K562 (cell line): ENCODE measurements at regions not wholly inside any gene's neighbourhood (a gene's known extent, or its start where the extent isn't known, plus 50 kb on each side); places are given as distances from the start of the nearest gene placed in this dataset.

Source experiments
- ATAC-seq: fragments of 200-7000 bp; cut with Tn5 transposase; 3 replicates; pipeline ENCODE4 v1.9.1; 2020; ENCODE audit warnings: moderate library complexity
- BruUV-seq: library from RNA; stranded (reverse); fragments of 400-500 nt; replicated peaks from 2 replicates; lab custom pipeline; 2021; lab: Mats Ljungman, UMichigan
- CTCF ChIA-PET: fragments of 300-600 bp; formaldehyde crosslinking; extraction: SDS; loops from one replicate; lab custom pipeline; 2021; ENCODE audit warnings: low intra/inter-chr PET ratio; lab: Yijun Ruan, JAX
- POLR2A ChIA-PET: fragments of 300-600, 350-650 bp; sonication (Branson Sonifier 250); formaldehyde crosslinking; extraction: SDS; loops from one replicate; lab custom pipeline; 2021; ENCODE audit warnings: antibody characterized with exemption, inconsistent platforms; lab: Yijun Ruan, JAX
- DNase-seq, 4 experiments: peaks; one replicate each; pipeline versions ENCODE4 v3.0.0 to v3.0.0-alpha.2; 2011 to 2018; ENCODE audit warnings: low spot score in 3 of 4, mixed read lengths in 3 of 4; ENCODE audit errors: extremely low read depth in 1 of 4
- FAIRE-seq: peaks from 2 replicates; lab custom pipeline; 2011; peaks lifted over from hg19 to GRCh38; lab: Jason Lieb, UNC
- H2AFZ ChIP-seq: 2 replicates; pipeline ENCODE4 v1.6.0; 2011; ENCODE audit warnings: low read depth, low read length, control low read depth, inconsistent platforms
- H3K27ac ChIP-seq: fragments of 200-600 bp; 3 replicates; pipeline ENCODE4 v1.8.0; 2011; ENCODE audit warnings: low read depth, mild to moderate bottlenecking, control low read depth, inconsistent platforms, low read length, moderate library complexity, mixed read lengths; ENCODE audit errors: extremely low read depth
- H3K27me3 ChIP-seq, 2 experiments: fragments of 300-600 bp in 1 of 2; 2 replicates in 1 of 2; 3 replicates in 1 of 2; pipeline versions ENCODE4 v1.6.0 to v1.8.0; 2011; ENCODE audit warnings: inconsistent platforms in 2 of 2, low read length in 2 of 2, mild to moderate bottlenecking in 1 of 2, mixed read lengths in 1 of 2, moderate library complexity in 1 of 2; ENCODE audit not compliant: control insufficient read depth in 2 of 2, insufficient read depth in 2 of 2
- H3K36me3 ChIP-seq: fragments of 300-600 bp; 3 replicates; pipeline ENCODE4 v1.8.0; 2011; ENCODE audit warnings: mild to moderate bottlenecking, low read length, inconsistent platforms; ENCODE audit not compliant: control insufficient read depth, insufficient read depth
- H3K4me1 ChIP-seq, 2 experiments: fragments of 200-600 bp in 1 of 2; replicated peaks in 1 of 2; 2 replicates in 1 of 2; 3 replicates in 1 of 2; pipeline versions ENCODE4 v1.5.1 to v1.8.0; 2011; ENCODE audit warnings: inconsistent platforms in 2 of 2, low read length in 2 of 2, mild to moderate bottlenecking in 1 of 2, mixed read lengths in 1 of 2, moderate library complexity in 1 of 2; ENCODE audit not compliant: control insufficient read depth in 2 of 2, insufficient read depth in 2 of 2
- H3K4me2 ChIP-seq: 2 replicates; pipeline ENCODE4 v1.6.1; 2011; ENCODE audit warnings: low read length, control low read depth, inconsistent platforms, mixed read lengths; ENCODE audit not compliant: insufficient read depth
- H3K4me3 ChIP-seq: fragments of 200-600 bp; sonication (generic), shearing (Covaris generic); 2 replicates; pipeline ENCODE4 v1.5.1; 2016; ENCODE audit warnings: control low read depth, inconsistent platforms
- H3K79me2 ChIP-seq: fragments of 200-600 bp; 3 replicates; pipeline ENCODE4 v1.8.0; 2011; ENCODE audit warnings: low read length, inconsistent platforms; ENCODE audit not compliant: control insufficient read depth, insufficient read depth
- H3K9ac ChIP-seq, 2 experiments: 2 replicates each; pipeline versions ENCODE4 v1.6.0 to v1.6.1; 2011; ENCODE audit warnings: low read depth in 2 of 2, low read length in 2 of 2, control low read depth in 1 of 2, inconsistent platforms in 1 of 2, mild to moderate bottlenecking in 1 of 2, mixed read lengths in 1 of 2; ENCODE audit not compliant: insufficient read depth in 1 of 2
- H3K9me1 ChIP-seq: one replicate; pipeline ENCODE4 v1.6.0; 2011; ENCODE audit warnings: inconsistent platforms, mild to moderate bottlenecking, low read length, moderate library complexity; ENCODE audit not compliant: control insufficient read depth, insufficient read depth
- H3K9me3 ChIP-seq: replicated peaks from 2 replicates; pipeline ENCODE4 v1.5.1; 2011; ENCODE audit warnings: low read depth, low read length, inconsistent platforms; ENCODE audit not compliant: control insufficient read depth, insufficient read depth
- H4K20me1 ChIP-seq: replicated peaks from 2 replicates; pipeline ENCODE4 v1.6.1; 2011; ENCODE audit warnings: low read length, inconsistent platforms, mixed read lengths; ENCODE audit not compliant: control insufficient read depth, insufficient read depth
- ATF2 ChIP-seq: sonication (generic); formaldehyde crosslinking; IDR thresholded peaks from 2 replicates; pipeline ENCODE4 v1.8.1; 2022; ENCODE audit warnings: missing genetic modification reagents
- BRD9 ChIP-seq: fragments of 450-650 bp; IDR thresholded peaks from 2 replicates; pipeline ENCODE4 v1.6.1; 2018; ENCODE audit warnings: low read depth; ENCODE audit not compliant: partially characterized antibody
- E2F1 ChIP-seq: sonication (generic); formaldehyde crosslinking; IDR thresholded peaks from 2 replicates; pipeline ENCODE4 v1.8.1; 2023; ENCODE audit warnings: mild to moderate bottlenecking, missing genetic modification reagents, moderate library complexity
- NELFE ChIP-seq: IDR thresholded peaks from 2 replicates; pipeline ENCODE4 v1.6.1; 2011; ENCODE audit warnings: mild to moderate bottlenecking; ENCODE audit not compliant: insufficient read depth, insufficient read length
- PPARD ChIP-seq: fragments of 250-450 bp; sonication (Bioruptor Pico); IDR thresholded peaks from 2 replicates; pipeline ENCODE4 v1.8.0; 2022; ENCODE audit warnings: inconsistent platforms, mild to moderate bottlenecking, moderate library complexity
- PYGO2 ChIP-seq: fragments of 450-650 bp; IDR thresholded peaks from 2 replicates; pipeline ENCODE4 v1.6.1; 2016; ENCODE audit warnings: mild to moderate bottlenecking, missing genetic modification characterization, moderate library complexity, missing compliant biosample characterization
- XRCC4 ChIP-seq: IDR thresholded peaks from one replicate; pipeline ENCODE4 v1.6.1; 2011; ENCODE audit not compliant: insufficient read depth, insufficient read length; ENCODE audit errors: extremely low read depth
- ZBTB33 ChIP-seq: sonication (generic); formaldehyde crosslinking; IDR thresholded peaks from 2 replicates; pipeline ENCODE4 v1.8.1; 2023; ENCODE audit warnings: mild to moderate bottlenecking, missing genetic modification reagents
- ZBTB34 ChIP-seq: fragments of 250-450 bp; sonication (Bioruptor Pico); IDR thresholded peaks from 2 replicates; pipeline ENCODE4 v1.8.0; 2021; ENCODE audit warnings: mild to moderate bottlenecking, moderate library complexity
- ZBTB5 ChIP-seq: fragments of 450-650 bp; IDR thresholded peaks from 2 replicates; pipeline ENCODE4 v1.6.1; 2017; ENCODE audit warnings: antibody characterized with exemption
- WGBS: fragments of 100-300 bp; shearing (Covaris generic); methylation state at CpG from one replicate; pipeline ENCODE4 v1.1.6; 2016; ENCODE audit warnings: low coverage, mixed read lengths; ENCODE audit not compliant: insufficient coverage; ENCODE audit errors: missing lambda C conversion rate; 5-methylcytosine and 5-hydroxymethylcytosine counted together
- in situ Hi-C: fragments of 300-500 bp; cut with MboI; formaldehyde crosslinking; loops from 4 replicates; pipeline ENCODE4 v1.15.0; 2018; ENCODE audit warnings: inconsistent platforms, mixed read lengths
- intact Hi-C: fragments of 100-400 bp; cut with micrococcal nuclease; formaldehyde crosslinking; loops from 2 replicates; pipeline ENCODE4 v1.14.2; 2022

- TF ChIP-seq E2F1 (CRISPR knock-in tag) (no peak), PYGO2 (tag) (no peak)
- TF ChIP-seq, all 486 proteins: peak for 2
Measured at GRCh38 chr2:41605914-41606313, 441.9 kb upstream of the PKDCC start (continued).

- H2AFZ ChIP-seq, result no peak overlapping the region
- no peak for ATAC-seq
- CTCF ChIA-PET, result no interaction called here
- no peak overlapping the region for H3K27ac ChIP-seq
- no peaks in the 10 kb centered on the region for H3K79me2 ChIP-seq
- DNase-seq, result no peak
- no peak for FAIRE-seq
- no TSS peak for BruUV-seq
- no peaks in the 10 kb centered on the region for H3K4me1 ChIP-seq
- H3K4me2 ChIP-seq, result no peak overlapping the region
- WGBS, result 0% methylated on average over 6 of the region's 6 CpGs
- intact Hi-C loops, result no loop called here
- H3K9me1 ChIP-seq, result no peaks in the 10 kb centered on the region
- H3K9me3 ChIP-seq, result no peaks in the 10 kb centered on the region; the same call in 1 of the 2 replicates
- no peaks in the 10 kb centered on the region for H4K20me1 ChIP-seq
- no peaks in the 10 kb centered on the region for H3K36me3 ChIP-seq
- in situ Hi-C loops, result no loop called here
- H3K27me3 ChIP-seq, result no peaks in the 10 kb centered on the region
- H3K4me3 ChIP-seq, result no peak overlapping the region
- POLR2A ChIA-PET, result no interaction called here
- no peak overlapping the region for H3K9ac ChIP-seq
- no peak for TF ChIP-seq ZBTB33 (CRISPR knock-in tag)
- no peak for TF ChIP-seq ZBTB34 (CRISPR knock-in tag)
- no peak for TF ChIP-seq ZBTB5
- no peak for TF ChIP-seq NELFE
- TF ChIP-seq XRCC4, result no peak
- no peak for TF ChIP-seq BRD9
- no peak for TF ChIP-seq PPARD
- no peak for TF ChIP-seq ATF2 (CRISPR knock-in tag)
Measured at GRCh38 chr2:41610501-41611190, 437.2 kb upstream of the PKDCC start.
